Lower leg skin (tissue), 3 donors: ENCODE measurements at regions not wholly inside any gene's neighbourhood (a gene's known extent, or its start where the extent isn't known, plus 50 kb on each side); places are given as distances from the start of the nearest gene placed in this dataset.

Experiments
- POLR2A ChIP-seq, 2 donors: fragments of 450-650 bp; IDR thresholded peaks; one replicate each; pipeline ENCODE4 v1.6.1; 2016 to 2017; ENCODE audit warnings: antibody characterized with exemption in 2 of 2, mild to moderate bottlenecking in 1 of 2, moderate library complexity in 1 of 2
- TF ChIP-seq, protein P1 (sequence below), 3 donors: fragments of 450-650 bp; IDR thresholded peaks; one replicate each; pipeline ENCODE4 v1.5.1; 2016; ENCODE audit warnings: antibody characterized with exemption in 3 of 3, mild to moderate bottlenecking in 3 of 3, moderate library complexity in 2 of 3

- TF ChIP-seq, protein P1, sequence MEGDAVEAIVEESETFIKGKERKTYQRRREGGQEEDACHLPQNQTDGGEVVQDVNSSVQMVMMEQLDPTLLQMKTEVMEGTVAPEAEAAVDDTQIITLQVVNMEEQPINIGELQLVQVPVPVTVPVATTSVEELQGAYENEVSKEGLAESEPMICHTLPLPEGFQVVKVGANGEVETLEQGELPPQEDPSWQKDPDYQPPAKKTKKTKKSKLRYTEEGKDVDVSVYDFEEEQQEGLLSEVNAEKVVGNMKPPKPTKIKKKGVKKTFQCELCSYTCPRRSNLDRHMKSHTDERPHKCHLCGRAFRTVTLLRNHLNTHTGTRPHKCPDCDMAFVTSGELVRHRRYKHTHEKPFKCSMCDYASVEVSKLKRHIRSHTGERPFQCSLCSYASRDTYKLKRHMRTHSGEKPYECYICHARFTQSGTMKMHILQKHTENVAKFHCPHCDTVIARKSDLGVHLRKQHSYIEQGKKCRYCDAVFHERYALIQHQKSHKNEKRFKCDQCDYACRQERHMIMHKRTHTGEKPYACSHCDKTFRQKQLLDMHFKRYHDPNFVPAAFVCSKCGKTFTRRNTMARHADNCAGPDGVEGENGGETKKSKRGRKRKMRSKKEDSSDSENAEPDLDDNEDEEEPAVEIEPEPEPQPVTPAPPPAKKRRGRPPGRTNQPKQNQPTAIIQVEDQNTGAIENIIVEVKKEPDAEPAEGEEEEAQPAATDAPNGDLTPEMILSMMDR (IDR thresholded peaks at IDR 0.05): no peak
- no peak for TF ChIP-seq POLR2A (IDR thresholded peaks at IDR 0.05)
Measured at GRCh38 chr12:128168273-128168672, 98.7 kb upstream of the TMEM132C start.
